Caco-2 (cell line): ENCODE measurements at regions not wholly inside any gene's neighbourhood (a gene's known extent, or its start where the extent isn't known, plus 50 kb on each side); places are given as distances from the start of the nearest gene placed in this dataset.

Experiments
- BruUV-seq: library from RNA; stranded (reverse); fragments of 400-500 nt; replicated peaks from 2 replicates; lab custom pipeline; 2021; lab: Mats Ljungman, UMichigan
- CTCF ChIA-PET: fragments of 300-600 bp; sonication (Branson Sonifier 250); formaldehyde crosslinking; loops from one replicate; lab custom pipeline; 2022; ENCODE audit warnings: antibody characterized with exemption; lab: Charles Lee
- POLR2A ChIA-PET: fragments of 300-600 bp; sonication (Branson Sonifier 250); formaldehyde crosslinking; loops from one replicate; lab custom pipeline; 2022; ENCODE audit warnings: antibody characterized with exemption; lab: Charles Lee
- DNase-seq, 2 experiments: peaks; one replicate each; pipeline versions ENCODE4 v3.0.0 to v3.0.0-alpha.2; 2020 to 2022
- H3K27me3 ChIP-seq: replicated peaks from 2 replicates; pipeline ENCODE4 v1.6.0; 2011; ENCODE audit warnings: low read length; ENCODE audit not compliant: control insufficient read depth, insufficient read depth
- H3K36me3 ChIP-seq: 2 replicates; pipeline ENCODE4 v1.5.1; 2011; ENCODE audit warnings: low read length; ENCODE audit not compliant: control insufficient read depth, insufficient read depth
- H3K4me1 ChIP-seq: fragments of 250-450 bp; sonication (Bioruptor Pico); 2 replicates; pipeline ENCODE4 v1.5.1; 2020; ENCODE audit warnings: mild to moderate bottlenecking
- H3K4me3 ChIP-seq: 2 replicates; pipeline ENCODE4 v1.5.1; 2011; ENCODE audit warnings: low read depth, mild to moderate bottlenecking, control low read depth, low read length
- H3K9me3 ChIP-seq: fragments of 250-450 bp; sonication (Bioruptor Pico); 2 replicates; pipeline ENCODE4 v1.5.1; 2020; ENCODE audit warnings: mild to moderate bottlenecking, moderate library complexity
- H3K27ac Mint-ChIP-seq: one replicate; pipeline ENCODE4 v1.8.0; 2022; ENCODE audit warnings: mixed read lengths; ENCODE audit not compliant: unreplicated experiment
- H3K27me3 Mint-ChIP-seq: one replicate; pipeline ENCODE4 v1.8.0; 2022; ENCODE audit warnings: mixed read lengths; ENCODE audit not compliant: insufficient read depth, unreplicated experiment
- H3K36me3 Mint-ChIP-seq: one replicate; pipeline ENCODE4 v1.8.0; 2022; ENCODE audit warnings: mild to moderate bottlenecking, mixed read lengths; ENCODE audit not compliant: insufficient read depth, unreplicated experiment
- H3K4me1 Mint-ChIP-seq: one replicate; pipeline ENCODE4 v1.8.0; 2022; ENCODE audit warnings: low read depth, mixed read lengths; ENCODE audit not compliant: unreplicated experiment
- H3K4me3 Mint-ChIP-seq: one replicate; pipeline ENCODE4 v1.8.0; 2022; ENCODE audit warnings: mild to moderate bottlenecking, moderate library complexity, mixed read lengths; ENCODE audit not compliant: unreplicated experiment
- H3K9me3 Mint-ChIP-seq: one replicate; pipeline ENCODE4 v1.8.0; 2022; ENCODE audit warnings: mixed read lengths; ENCODE audit not compliant: unreplicated experiment
- intact Hi-C: fragments of 100-400 bp; cut with micrococcal nuclease; formaldehyde crosslinking; loops from one replicate; pipeline ENCODE4 v1.10.0; 2022; ENCODE audit not compliant: unreplicated experiment
- TF ChIP-seq, protein P1 (sequence below), 2 experiments: fragments of 200-600 bp in 1 of 2; IDR thresholded peaks; 1 replicate in 1 of 2; 2 replicates in 1 of 2; pipeline versions ENCODE4 v1.5.1 to v1.8.0; 2011 to 2022; ENCODE audit warnings: antibody characterized with exemption in 1 of 2, control low read depth in 1 of 2, inconsistent platforms in 1 of 2, low read depth in 1 of 2, low read length in 1 of 2, mild to moderate bottlenecking in 1 of 2, moderate library complexity in 1 of 2; ENCODE audit not compliant: insufficient read depth in 1 of 2, severe bottlenecking in 1 of 2, unreplicated experiment in 1 of 2

- CTCF ChIA-PET: no interaction called here
- POLR2A ChIA-PET: no interaction called here
These were observed 1022.4 kb downstream of the GRIK2 start for GRCh38 chr6:102415891-102416290.

GRCh38 chr6:102411796-102412195, 1018.3 kb downstream of the GRIK2 start:
- Mint-ChIP-seq H3K4me3 (no peak overlapping the region), H3K27ac (no peak overlapping the region), H3K9me3 (no peaks in the 10 kb centered on the region), H3K4me1 (no peaks in the 10 kb centered on the region), H3K36me3 (no peaks in the 10 kb centered on the region), H3K27me3 (no peaks in the 10 kb centered on the region)
- Histone ChIP-seq H3K4me1 (no peaks in the 10 kb centered on the region), H3K36me3 (no peaks in the 10 kb centered on the region), H3K27me3 (no peaks in the 10 kb centered on the region), H3K4me3 (no peak overlapping the region), H3K9me3 (no peaks in the 10 kb centered on the region)
- BruUV-seq: no TSS peak
- TF ChIP-seq, protein P1, sequence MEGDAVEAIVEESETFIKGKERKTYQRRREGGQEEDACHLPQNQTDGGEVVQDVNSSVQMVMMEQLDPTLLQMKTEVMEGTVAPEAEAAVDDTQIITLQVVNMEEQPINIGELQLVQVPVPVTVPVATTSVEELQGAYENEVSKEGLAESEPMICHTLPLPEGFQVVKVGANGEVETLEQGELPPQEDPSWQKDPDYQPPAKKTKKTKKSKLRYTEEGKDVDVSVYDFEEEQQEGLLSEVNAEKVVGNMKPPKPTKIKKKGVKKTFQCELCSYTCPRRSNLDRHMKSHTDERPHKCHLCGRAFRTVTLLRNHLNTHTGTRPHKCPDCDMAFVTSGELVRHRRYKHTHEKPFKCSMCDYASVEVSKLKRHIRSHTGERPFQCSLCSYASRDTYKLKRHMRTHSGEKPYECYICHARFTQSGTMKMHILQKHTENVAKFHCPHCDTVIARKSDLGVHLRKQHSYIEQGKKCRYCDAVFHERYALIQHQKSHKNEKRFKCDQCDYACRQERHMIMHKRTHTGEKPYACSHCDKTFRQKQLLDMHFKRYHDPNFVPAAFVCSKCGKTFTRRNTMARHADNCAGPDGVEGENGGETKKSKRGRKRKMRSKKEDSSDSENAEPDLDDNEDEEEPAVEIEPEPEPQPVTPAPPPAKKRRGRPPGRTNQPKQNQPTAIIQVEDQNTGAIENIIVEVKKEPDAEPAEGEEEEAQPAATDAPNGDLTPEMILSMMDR (IDR thresholded peaks at IDR 0.05; ENCODE audit: insufficient read depth in 1 of 2, low read depth in 1 of 2, low read length in 1 of 2, severe bottlenecking in 1 of 2, unreplicated experiment in 1 of 2): no peak
- DNase-seq: no peak
- intact Hi-C loops: no loop called here
- ChIA-PET CTCF (no interaction called here), POLR2A (no interaction called here)

More at GRCh38 chr6:102415891-102416290, 1022.4 kb downstream of the GRIK2 start:
- H3K4me1 Mint-ChIP-seq: no peaks in the 10 kb centered on the region
- DNase-seq: no peak
- no peaks in the 10 kb centered on the region for H3K27me3 ChIP-seq
- H3K36me3 Mint-ChIP-seq: no peaks in the 10 kb centered on the region
- H3K4me3 ChIP-seq: no peak overlapping the region
- H3K9me3 Mint-ChIP-seq: no peaks in the 10 kb centered on the region
- H3K9me3 ChIP-seq: no peaks in the 10 kb centered on the region
- BruUV-seq: no TSS peak
- intact Hi-C loops: no loop called here
- TF ChIP-seq, protein P1 (IDR thresholded peaks at IDR 0.05; ENCODE audit: insufficient read depth in 1 of 2, low read depth in 1 of 2, low read length in 1 of 2, severe bottlenecking in 1 of 2, unreplicated experiment in 1 of 2): no peak
- H3K4me3 Mint-ChIP-seq: no peak overlapping the region
- no peaks in the 10 kb centered on the region for H3K36me3 ChIP-seq
- H3K4me1 ChIP-seq: no peaks in the 10 kb centered on the region
- no peak overlapping the region for H3K27ac Mint-ChIP-seq
- H3K27me3 Mint-ChIP-seq: no peaks in the 10 kb centered on the region

DNA sequence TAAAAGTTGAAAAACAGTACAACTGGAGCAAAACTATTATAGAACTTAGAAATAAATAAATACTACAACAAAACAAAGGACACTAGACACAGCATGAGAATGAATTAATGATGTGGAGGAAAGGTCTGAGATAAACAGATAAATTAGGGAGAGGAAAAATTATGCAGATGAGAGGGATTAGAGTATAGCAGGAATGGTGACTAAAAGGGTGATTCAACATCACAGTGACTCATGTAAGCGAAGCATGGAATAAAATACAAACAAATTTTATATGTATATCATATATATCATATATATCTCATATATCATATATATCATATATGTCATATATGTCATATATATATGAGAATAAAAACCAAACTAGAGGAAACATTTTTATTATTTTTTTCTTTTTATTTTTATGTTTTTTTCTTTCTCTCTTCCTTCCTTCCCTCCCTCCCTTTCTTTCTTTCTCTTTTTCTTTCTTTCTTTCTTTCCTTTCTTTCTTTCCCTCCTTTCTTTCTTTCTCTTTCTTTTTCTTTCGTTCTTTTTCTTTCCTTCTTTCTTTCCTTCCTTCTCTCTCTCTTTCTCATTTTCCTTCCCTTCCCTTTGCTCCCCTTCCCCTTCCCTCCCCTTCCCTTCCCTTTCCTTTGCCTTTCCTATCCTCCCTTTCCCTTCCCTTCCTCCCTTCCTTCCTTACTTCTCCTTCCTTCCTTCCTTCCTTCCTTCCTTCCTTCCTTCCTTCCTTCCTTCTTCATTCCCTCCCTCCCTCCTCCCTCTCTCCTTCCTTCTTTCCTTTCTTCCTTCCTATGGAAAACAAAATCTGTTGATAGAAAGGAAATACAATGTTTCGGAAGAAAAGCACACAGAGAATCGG, 1014.6 kb downstream of the GRIK2 start:
- ChIA-PET POLR2A (no interaction called here), CTCF (no interaction called here)
- Histone ChIP-seq H3K9me3 (no peaks in the 10 kb centered on the region), H3K4me1 (no peaks in the 10 kb centered on the region), H3K4me3 (no peak overlapping the region), H3K27me3 (no peaks in the 10 kb centered on the region), H3K36me3 (no peaks in the 10 kb centered on the region)
- Mint-ChIP-seq H3K27ac (no peak overlapping the region), H3K9me3 (no peaks in the 10 kb centered on the region), H3K4me3 (no peak overlapping the region), H3K27me3 (no peaks in the 10 kb centered on the region), H3K4me1 (no peaks in the 10 kb centered on the region), H3K36me3 (no peaks in the 10 kb centered on the region)
- TF ChIP-seq, protein P1 (IDR thresholded peaks at IDR 0.05; ENCODE audit: insufficient read depth in 1 of 2, low read depth in 1 of 2, low read length in 1 of 2, severe bottlenecking in 1 of 2, unreplicated experiment in 1 of 2): no peak
- intact Hi-C loops: no loop called here
- BruUV-seq: no TSS peak
- DNase-seq: no peak
